ENCODE measurements at regions not wholly inside any gene's neighbourhood (a gene's known extent, or its start where the extent isn't known, plus 50 kb on each side); places are given as distances from the start of the nearest gene placed in this dataset.

- H3K4me3 ChIP-seq (ENCODE audit: low read depth in 2 of 2, low read length in 2 of 2), result no peak overlapping the region
- no peaks in the 10 kb centered on the region for H3K4me1 ChIP-seq (ENCODE audit: control insufficient read depth, insufficient read depth, low read length)
- ChIA-PET POLR2A (no interaction called here), CTCF (no interaction called here)
- no peaks in the 10 kb centered on the region for H3K36me3 ChIP-seq (ENCODE audit: control insufficient read depth, insufficient read depth, low read length)
- ATAC-seq (no peak), DNase-seq (ENCODE audit: low read depth, low spot score) (no peak)
- no TSS peak for BruUV-seq (replicated peaks)
- intact Hi-C loops (cut with micrococcal nuclease; ENCODE audit: unreplicated experiment) (no loop called here), in situ Hi-C loops (cut with HindIII; ENCODE audit: low pct_unique_long_range_greater_than_20kb, low sequenced_read_pairs) (no loop called here)
- H3K27ac ChIP-seq (ENCODE audit: low read length), result no peak overlapping the region
- no peaks in the 10 kb centered on the region for H3K9me3 ChIP-seq (ENCODE audit: control insufficient read depth, insufficient read depth, low read depth, low read length)
- H3K27me3 ChIP-seq (ENCODE audit: control insufficient read depth, insufficient read depth, low read length), result no peaks in the 10 kb centered on the region
- no peak for TF ChIP-seq CTCF (IDR thresholded peaks at IDR 0.05)
- no peak for TF ChIP-seq TCF7L2 (IDR thresholded peaks at IDR 0.05; ENCODE audit: low read depth, low read length)
- TF ChIP-seq REST (IDR thresholded peaks at IDR 0.05; ENCODE audit: insufficient read depth in 1 of 2, low read depth in 2 of 2, low read length in 1 of 2), result no peak
- TF ChIP-seq SIN3A (IDR thresholded peaks at IDR 0.05; ENCODE audit: borderline replicate concordance, insufficient read depth, low read depth, low read length), result no peak
- TF ChIP-seq POLR2AphosphoS5 (IDR thresholded peaks at IDR 0.05; ENCODE audit: low read depth, low read length), result no peak
Observed at GRCh38 chr15:69652751-69653305, 200.2 kb downstream of the RPLP1 start.

GRCh38 chr15:69653306-69653705 is 200.7 kb downstream of the RPLP1 start:
- in situ Hi-C loops (cut with HindIII; ENCODE audit: low pct_unique_long_range_greater_than_20kb, low sequenced_read_pairs) (no loop called here), intact Hi-C loops (cut with micrococcal nuclease; ENCODE audit: unreplicated experiment) (no loop called here)

More at GRCh38 chr15:69653306-69653705, 200.7 kb downstream of the RPLP1 start:
- no peaks in the 10 kb centered on the region for H3K4me1 ChIP-seq (ENCODE audit: control insufficient read depth, insufficient read depth, low read length)
- BruUV-seq (replicated peaks), result no TSS peak
- H3K4me3 ChIP-seq (ENCODE audit: low read depth in 2 of 2, low read length in 2 of 2), result no peak overlapping the region
- TF ChIP-seq CTCF (IDR thresholded peaks at IDR 0.05) (no peak), REST (IDR thresholded peaks at IDR 0.05; ENCODE audit: insufficient read depth in 1 of 2, low read depth in 2 of 2, low read length in 1 of 2) (no peak), POLR2AphosphoS5 (IDR thresholded peaks at IDR 0.05; ENCODE audit: low read depth, low read length) (no peak), TCF7L2 (IDR thresholded peaks at IDR 0.05; ENCODE audit: low read depth, low read length) (no peak), SIN3A (IDR thresholded peaks at IDR 0.05; ENCODE audit: borderline replicate concordance, insufficient read depth, low read depth, low read length) (no peak)
- ATAC-seq, result no peak
- no peaks in the 10 kb centered on the region for H3K9me3 ChIP-seq (ENCODE audit: control insufficient read depth, insufficient read depth, low read depth, low read length)
- H3K27ac ChIP-seq (ENCODE audit: low read length), result no peak overlapping the region
- H3K27me3 ChIP-seq (ENCODE audit: control insufficient read depth, insufficient read depth, low read length), result no peaks in the 10 kb centered on the region
- no peaks in the 10 kb centered on the region for H3K36me3 ChIP-seq (ENCODE audit: control insufficient read depth, insufficient read depth, low read length)
- ChIA-PET POLR2A (no interaction called here), CTCF (no interaction called here)
- DNase-seq (ENCODE audit: low read depth, low spot score), result no peak
